PC-9 (cell line): ENCODE measurements at regions not wholly inside any gene's neighbourhood (a gene's known extent, or its start where the extent isn't known, plus 50 kb on each side); places are given as distances from the start of the nearest gene placed in this dataset.

Source experiments
- BruUV-seq: library from RNA; stranded (reverse); fragments of 400-500 nt; replicated peaks from 2 replicates; lab custom pipeline; 2021; lab: Mats Ljungman, UMichigan
- CTCF ChIA-PET: fragments of 300-600 bp; sonication (Branson Sonifier 250); formaldehyde crosslinking; loops from one replicate; lab custom pipeline; 2022; ENCODE audit warnings: antibody characterized with exemption; lab: Charles Lee
- POLR2A ChIA-PET: fragments of 300-600 bp; sonication (Branson Sonifier 250); formaldehyde crosslinking; loops from one replicate; lab custom pipeline; 2022; ENCODE audit warnings: antibody characterized with exemption; ENCODE audit not compliant: unreplicated experiment; lab: Charles Lee
- DNase-seq, 2 experiments: peaks; one replicate each; pipeline versions ENCODE4 v3.0.0 to v3.0.0-alpha.2; 2015 to 2022; ENCODE audit warnings: mixed read lengths in 1 of 2
- H2AFZ ChIP-seq: fragments of 200-600 bp; sonication (generic); 2 replicates; pipeline ENCODE4 v1.8.1; 2017; ENCODE audit warnings: antibody characterized with exemption
- H3F3A ChIP-seq: fragments of 200-600 bp; sonication (generic); 2 replicates; pipeline ENCODE4 v1.8.1; 2017; ENCODE audit warnings: antibody characterized with exemption, mild to moderate bottlenecking, low read depth; ENCODE audit not compliant: insufficient read depth
- H3K27ac ChIP-seq: fragments of 200-600 bp; sonication (generic); 2 replicates; pipeline ENCODE4 v1.6.1; 2016; ENCODE audit warnings: mixed run types
- H3K27me3 ChIP-seq: fragments of 200-600 bp; sonication (generic); 2 replicates; pipeline ENCODE4 v1.6.1; 2016; ENCODE audit warnings: low read depth, mixed run types; ENCODE audit not compliant: insufficient read depth
- H3K36me3 ChIP-seq: fragments of 200-600 bp; sonication (generic); 2 replicates; pipeline ENCODE4 v1.6.1; 2016; ENCODE audit warnings: low read depth, mixed run types
- H3K4me1 ChIP-seq: fragments of 200-600 bp; sonication (generic); replicated peaks from 2 replicates; pipeline ENCODE4 v1.6.1; 2016; ENCODE audit warnings: mixed run types; ENCODE audit not compliant: insufficient read depth
- H3K4me2 ChIP-seq: fragments of 200-600 bp; sonication (generic); 2 replicates; pipeline ENCODE4 v1.6.1; 2017; ENCODE audit warnings: mixed run types
- H3K4me3 ChIP-seq: fragments of 200-600 bp; sonication (generic); 2 replicates; pipeline ENCODE4 v1.6.1; 2016; ENCODE audit warnings: mixed run types
- H3K79me2 ChIP-seq: fragments of 200-600 bp; sonication (generic); 2 replicates; pipeline ENCODE4 v1.6.1; 2017; ENCODE audit warnings: low read depth, mixed run types
- H3K9me2 ChIP-seq: fragments of 200-600 bp; sonication (generic); 2 replicates; pipeline ENCODE4 v1.8.1; 2017; ENCODE audit warnings: mild to moderate bottlenecking; ENCODE audit not compliant: insufficient read depth
- H3K9me3 ChIP-seq: fragments of 200-600 bp; sonication (generic); 2 replicates; pipeline ENCODE4 v1.8.1; 2016; ENCODE audit warnings: low read depth; ENCODE audit not compliant: insufficient read depth
- H4K20me1 ChIP-seq: fragments of 200-600 bp; sonication (generic); 2 replicates; pipeline ENCODE4 v1.8.1; 2017; ENCODE audit not compliant: insufficient read depth
- EZH2 ChIP-seq: fragments of 200-600 bp; sonication (generic); IDR thresholded peaks from 2 replicates; pipeline ENCODE4 v1.8.0; 2017; ENCODE audit warnings: antibody characterized with exemption, low read depth
- intact Hi-C: fragments of 100-400 bp; cut with micrococcal nuclease; formaldehyde crosslinking; loops from one replicate; pipeline ENCODE4 v1.10.0; 2022; ENCODE audit not compliant: unreplicated experiment
- TF ChIP-seq, protein P1 (sequence below): fragments of 200-600 bp; sonication (generic); conservative IDR thresholded peaks from 2 replicates; pipeline ENCODE4 v1.6.1; 2017; ENCODE audit warnings: mixed run types, antibody characterized with exemption, mild to moderate bottlenecking, moderate library complexity

DNA sequence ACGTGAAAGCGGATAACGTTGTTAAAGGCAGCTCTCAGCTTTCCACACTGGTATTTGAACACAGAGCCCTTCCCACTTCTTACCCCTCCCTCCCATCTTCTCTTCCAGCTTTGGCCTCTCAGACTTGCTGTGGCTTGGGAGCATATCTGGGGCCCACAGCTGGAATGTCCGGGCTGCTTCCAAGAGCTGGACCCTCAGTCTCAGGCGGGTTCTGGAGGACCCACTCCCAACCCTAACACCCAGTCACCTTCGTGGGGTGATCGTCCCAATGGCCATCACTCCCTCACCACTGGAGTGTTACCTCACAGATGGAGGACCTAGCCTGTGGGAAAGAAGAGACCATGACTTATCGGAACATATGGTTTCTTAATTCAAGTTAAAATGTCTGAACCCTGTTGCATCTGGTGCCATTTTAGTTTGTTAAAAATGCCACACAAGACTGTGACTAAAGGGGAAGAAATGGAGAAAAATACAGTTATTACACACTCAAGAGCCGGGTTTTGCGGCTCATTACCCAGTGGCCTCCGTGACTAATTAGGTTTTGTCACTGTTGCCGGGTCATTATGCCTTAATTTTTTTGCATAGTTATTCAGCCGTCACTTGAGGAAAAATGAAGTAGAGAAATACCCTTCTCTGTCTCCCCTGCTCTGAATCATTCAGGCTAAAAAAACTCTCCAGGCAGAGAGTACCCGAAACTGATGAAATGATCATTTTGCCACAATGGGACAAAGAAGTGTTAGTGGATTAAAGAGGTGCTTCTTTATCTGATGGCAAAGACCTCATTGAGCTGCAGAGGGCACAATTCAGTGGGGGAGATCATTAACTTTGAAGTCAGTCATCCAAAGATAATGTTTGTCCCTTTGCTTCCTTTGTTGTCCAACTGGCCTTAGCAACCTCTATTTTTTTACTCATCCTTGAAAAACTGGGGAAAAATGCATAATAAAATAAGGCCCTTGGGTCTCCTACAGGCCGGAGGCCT lies 87.2 kb upstream of the HTATIP2 start:
- H4K20me1 ChIP-seq: no peaks in the 10 kb centered on the region
- H3K4me3 ChIP-seq: no peak overlapping the region
- no peaks in the 10 kb centered on the region for H3K79me2 ChIP-seq
- intact Hi-C loops: no loop called here
- H3K4me2 ChIP-seq: no peak overlapping the region
- H3K27me3 ChIP-seq: peaks cover 90% of the 10 kb centered on the region
- TF ChIP-seq, protein P1, sequence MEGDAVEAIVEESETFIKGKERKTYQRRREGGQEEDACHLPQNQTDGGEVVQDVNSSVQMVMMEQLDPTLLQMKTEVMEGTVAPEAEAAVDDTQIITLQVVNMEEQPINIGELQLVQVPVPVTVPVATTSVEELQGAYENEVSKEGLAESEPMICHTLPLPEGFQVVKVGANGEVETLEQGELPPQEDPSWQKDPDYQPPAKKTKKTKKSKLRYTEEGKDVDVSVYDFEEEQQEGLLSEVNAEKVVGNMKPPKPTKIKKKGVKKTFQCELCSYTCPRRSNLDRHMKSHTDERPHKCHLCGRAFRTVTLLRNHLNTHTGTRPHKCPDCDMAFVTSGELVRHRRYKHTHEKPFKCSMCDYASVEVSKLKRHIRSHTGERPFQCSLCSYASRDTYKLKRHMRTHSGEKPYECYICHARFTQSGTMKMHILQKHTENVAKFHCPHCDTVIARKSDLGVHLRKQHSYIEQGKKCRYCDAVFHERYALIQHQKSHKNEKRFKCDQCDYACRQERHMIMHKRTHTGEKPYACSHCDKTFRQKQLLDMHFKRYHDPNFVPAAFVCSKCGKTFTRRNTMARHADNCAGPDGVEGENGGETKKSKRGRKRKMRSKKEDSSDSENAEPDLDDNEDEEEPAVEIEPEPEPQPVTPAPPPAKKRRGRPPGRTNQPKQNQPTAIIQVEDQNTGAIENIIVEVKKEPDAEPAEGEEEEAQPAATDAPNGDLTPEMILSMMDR: no peak
- no peak for TF ChIP-seq EZH2
- DNase-seq: no peak
- H3K9me2 ChIP-seq: no peaks in the 10 kb centered on the region
- CTCF ChIA-PET: no interaction called here
- no peak overlapping the region for H3K27ac ChIP-seq
- no peaks in the 10 kb centered on the region for H3K36me3 ChIP-seq
- H3F3A ChIP-seq: no peaks in the 10 kb centered on the region
- no peaks in the 10 kb centered on the region for H3K4me1 ChIP-seq
- no TSS peak for BruUV-seq
- H2AFZ ChIP-seq: no peak overlapping the region
- H3K9me3 ChIP-seq: no peaks in the 10 kb centered on the region
- POLR2A ChIA-PET: no interaction called here

DNA sequence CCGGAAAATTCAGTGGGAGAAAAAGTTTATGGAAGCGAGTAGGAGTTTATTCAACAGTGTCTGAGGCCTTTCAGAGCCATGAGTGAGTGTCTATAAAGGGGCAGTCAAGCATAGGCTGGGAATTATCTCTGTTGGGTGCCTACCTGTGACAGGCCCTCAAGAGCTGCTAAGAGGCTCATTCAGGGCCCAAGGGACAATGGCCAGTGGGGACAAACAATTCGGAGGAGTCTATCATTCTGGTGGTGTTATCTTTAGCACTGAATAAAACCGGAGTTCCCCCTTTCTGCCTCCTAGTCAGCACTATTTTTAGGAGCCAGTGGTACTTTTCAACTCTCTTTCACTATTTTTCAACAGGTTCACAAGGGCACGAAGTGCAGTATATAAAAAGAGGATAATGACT lies 89.5 kb upstream of the HTATIP2 start:
- H3K4me2 ChIP-seq: no peak overlapping the region
- H3K4me1 ChIP-seq: no peaks in the 10 kb centered on the region
- CTCF ChIA-PET: no interaction called here
- no peak for DNase-seq
- no peaks in the 10 kb centered on the region for H3F3A ChIP-seq
- H3K4me3 ChIP-seq: no peak overlapping the region
- no peak overlapping the region for H2AFZ ChIP-seq
- H4K20me1 ChIP-seq: no peaks in the 10 kb centered on the region
- no peaks in the 10 kb centered on the region for H3K36me3 ChIP-seq
- no TSS peak for BruUV-seq
- no peak overlapping the region for H3K27ac ChIP-seq
- H3K9me3 ChIP-seq: no peaks in the 10 kb centered on the region
- no peaks in the 10 kb centered on the region for H3K79me2 ChIP-seq
- peaks cover 94% of the 10 kb centered on the region for H3K27me3 ChIP-seq
- H3K9me2 ChIP-seq: no peaks in the 10 kb centered on the region
- intact Hi-C loops: no loop called here
- no peak for TF ChIP-seq EZH2
- TF ChIP-seq, protein P1: no peak
- POLR2A ChIA-PET: no interaction called here

DNA sequence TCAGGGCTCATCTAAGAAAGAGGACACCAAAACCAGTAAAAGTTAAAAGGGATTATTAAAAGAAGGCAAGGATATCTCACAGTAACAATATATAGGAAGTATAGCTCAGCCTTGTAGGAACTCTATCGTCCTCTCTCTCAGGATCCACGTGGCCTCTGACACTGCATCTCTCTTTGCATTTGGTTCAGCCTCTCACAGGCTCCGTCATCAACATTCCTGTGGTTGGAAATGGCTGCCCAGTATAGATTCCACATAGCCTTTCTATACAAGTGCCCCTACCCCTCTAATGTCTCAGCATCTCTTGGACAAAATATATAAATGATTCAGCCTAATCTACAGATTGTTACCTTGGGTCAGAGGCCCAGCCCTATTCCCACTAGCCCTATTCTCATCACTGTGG lies 101.3 kb upstream of the DBX1 start:
- ChIA-PET CTCF (no interaction called here), POLR2A (no interaction called here)
- H3K27me3 ChIP-seq: peaks cover 56% of the 10 kb centered on the region
- TF ChIP-seq, protein P1: no peak
- TF ChIP-seq EZH2: no peak
- H4K20me1 ChIP-seq: no peaks in the 10 kb centered on the region
- intact Hi-C loops: no loop called here
- DNase-seq: no peak
- no peak overlapping the region for H3K27ac ChIP-seq
- H3K4me2 ChIP-seq: no peak overlapping the region
- H2AFZ ChIP-seq: no peak overlapping the region
- no peaks in the 10 kb centered on the region for H3K36me3 ChIP-seq
- no peaks in the 10 kb centered on the region for H3K9me3 ChIP-seq
- H3K9me2 ChIP-seq: no peaks in the 10 kb centered on the region
- H3K4me3 ChIP-seq: no peak overlapping the region
- H3F3A ChIP-seq: no peaks in the 10 kb centered on the region
- no peaks in the 10 kb centered on the region for H3K79me2 ChIP-seq
- BruUV-seq: no TSS peak
- H3K4me1 ChIP-seq: no peaks in the 10 kb centered on the region
